Uterus (tissue), 2 donors: ENCODE measurements at regions not wholly inside any gene's neighbourhood (a gene's known extent, or its start where the extent isn't known, plus 50 kb on each side); places are given as distances from the start of the nearest gene placed in this dataset.

Experiments used
- POLR2A ChIP-seq, 2 donors: fragments of 450-650 bp; IDR thresholded peaks; one replicate each; pipeline ENCODE4 v1.6.1; 2016; ENCODE audit warnings: antibody characterized with exemption in 2 of 2, mild to moderate bottlenecking in 1 of 2, moderate library complexity in 1 of 2
- TF ChIP-seq, protein P1 (sequence below), 4 experiments: fragments of 200-600 bp in 2 of 4; fragments of 450-650 bp in 2 of 4; sonication (generic) in 2 of 4; IDR thresholded peaks; one replicate each; pipeline ENCODE4 v1.5.1; 2016 to 2019; ENCODE audit warnings: antibody characterized with exemption in 4 of 4, mild to moderate bottlenecking in 2 of 4, moderate library complexity in 1 of 4

DNA sequence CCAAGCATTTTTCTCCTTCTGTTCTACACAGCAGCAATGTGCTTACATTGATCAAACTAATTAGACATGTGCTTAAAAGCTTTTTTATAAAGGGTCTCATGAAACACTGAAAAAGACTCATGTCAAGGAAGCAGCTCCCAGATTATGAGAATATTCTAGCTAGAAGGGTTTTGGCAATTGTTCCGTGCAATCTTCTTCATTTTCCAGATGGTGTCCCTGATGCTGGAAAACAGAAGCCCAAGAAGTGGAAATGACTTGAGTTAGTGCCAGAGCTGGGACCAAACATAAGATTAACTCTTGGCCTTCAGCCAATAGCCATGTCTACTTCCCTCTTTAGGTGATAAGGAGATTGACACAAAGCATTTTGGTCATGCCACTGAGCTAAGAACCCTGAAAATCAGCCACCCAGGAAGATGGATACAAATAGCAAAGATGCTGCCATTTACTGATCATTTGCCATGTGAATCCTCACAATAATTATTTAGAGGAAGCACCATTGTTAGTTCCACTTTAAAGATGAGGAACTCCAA lies 110.8 kb downstream of the MATN1 start:
- TF ChIP-seq, protein P1, sequence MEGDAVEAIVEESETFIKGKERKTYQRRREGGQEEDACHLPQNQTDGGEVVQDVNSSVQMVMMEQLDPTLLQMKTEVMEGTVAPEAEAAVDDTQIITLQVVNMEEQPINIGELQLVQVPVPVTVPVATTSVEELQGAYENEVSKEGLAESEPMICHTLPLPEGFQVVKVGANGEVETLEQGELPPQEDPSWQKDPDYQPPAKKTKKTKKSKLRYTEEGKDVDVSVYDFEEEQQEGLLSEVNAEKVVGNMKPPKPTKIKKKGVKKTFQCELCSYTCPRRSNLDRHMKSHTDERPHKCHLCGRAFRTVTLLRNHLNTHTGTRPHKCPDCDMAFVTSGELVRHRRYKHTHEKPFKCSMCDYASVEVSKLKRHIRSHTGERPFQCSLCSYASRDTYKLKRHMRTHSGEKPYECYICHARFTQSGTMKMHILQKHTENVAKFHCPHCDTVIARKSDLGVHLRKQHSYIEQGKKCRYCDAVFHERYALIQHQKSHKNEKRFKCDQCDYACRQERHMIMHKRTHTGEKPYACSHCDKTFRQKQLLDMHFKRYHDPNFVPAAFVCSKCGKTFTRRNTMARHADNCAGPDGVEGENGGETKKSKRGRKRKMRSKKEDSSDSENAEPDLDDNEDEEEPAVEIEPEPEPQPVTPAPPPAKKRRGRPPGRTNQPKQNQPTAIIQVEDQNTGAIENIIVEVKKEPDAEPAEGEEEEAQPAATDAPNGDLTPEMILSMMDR (IDR thresholded peaks at IDR 0.05), result no peak
- TF ChIP-seq POLR2A (IDR thresholded peaks at IDR 0.05), result no peak
